ENCODE measurements at regions not wholly inside any gene's neighbourhood (a gene's known extent, or its start where the extent isn't known, plus 50 kb on each side); places are given as distances from the start of the nearest gene placed in this dataset.
"Not testable (repeated sequence)": the region's sequence is repeated elsewhere in the genome, so short reads cannot be mapped to it uniquely, and the experiment has no call there.

DNA sequence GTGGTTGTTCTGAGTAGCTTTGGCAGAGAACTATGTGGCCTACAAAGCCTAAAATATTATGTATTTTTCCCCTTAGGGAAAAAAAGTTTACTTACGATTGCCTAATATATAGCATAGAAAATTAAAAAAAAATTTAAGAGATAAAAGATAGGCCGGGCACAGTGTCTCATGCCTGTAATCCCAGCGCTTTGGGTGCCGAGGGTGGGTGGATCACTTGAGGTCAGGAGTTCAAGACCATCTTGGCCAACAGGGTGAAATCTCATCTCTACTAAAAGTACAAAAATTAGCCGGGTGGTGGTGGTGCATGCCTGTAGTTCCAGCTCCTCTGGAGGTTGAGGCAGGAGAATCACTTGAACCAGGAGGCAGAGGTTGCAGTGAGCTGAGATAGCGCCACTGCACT is 439.2 kb upstream of the KLF6 start:
- ChIA-PET CTCF (no interaction called here), POLR2A (no interaction called here)
- no peak overlapping the region for H3K27ac Mint-ChIP-seq
- DNase-seq: no peak
- Histone ChIP-seq H3K27me3 (replicated peaks in 1 of 2; ENCODE audit: control insufficient read depth in 2 of 2, extremely low read depth in 1 of 2, insufficient read depth in 2 of 2, low read length in 1 of 2) (no peaks in the 10 kb centered on the region), H3K4me3 (ENCODE audit: control insufficient read depth in 1 of 2, extremely low read depth in 1 of 2, low read length in 1 of 2) (no peak overlapping the region), H3K36me3 (ENCODE audit: control insufficient read depth in 2 of 2, extremely low read depth in 1 of 2, insufficient read depth in 1 of 2, low read length in 1 of 2) (no peaks in the 10 kb centered on the region), H3K9me3 (no peaks in the 10 kb centered on the region), H3K27ac (ENCODE audit: low read length) (no peak overlapping the region), H3K4me1 (ENCODE audit: control insufficient read depth in 1 of 2, extremely low read depth in 1 of 2, insufficient read depth in 2 of 2, low read length in 2 of 2) (no peaks in the 10 kb centered on the region)
- H3K27me3 Mint-ChIP-seq: peaks cover 2 to 4% of the 10 kb centered on the region in 2 donors
- peaks cover 0 to 4% (median 0%) of the 10 kb centered on the region in 3 donors for H3K9me3 Mint-ChIP-seq
- peaks cover 0 to 9% (median 4%) of the 10 kb centered on the region in 3 donors for H3K4me1 Mint-ChIP-seq
- WGBS (ENCODE audit: insufficient coverage): no CpG with 5 or more reads among the region's 6 CpGs
- H3K36me3 Mint-ChIP-seq: no peaks in the 10 kb centered on the region
- no peak for ATAC-seq (replicated peaks in 1 of 4)
- H3K4me3 Mint-ChIP-seq: no peak overlapping the region

DNA sequence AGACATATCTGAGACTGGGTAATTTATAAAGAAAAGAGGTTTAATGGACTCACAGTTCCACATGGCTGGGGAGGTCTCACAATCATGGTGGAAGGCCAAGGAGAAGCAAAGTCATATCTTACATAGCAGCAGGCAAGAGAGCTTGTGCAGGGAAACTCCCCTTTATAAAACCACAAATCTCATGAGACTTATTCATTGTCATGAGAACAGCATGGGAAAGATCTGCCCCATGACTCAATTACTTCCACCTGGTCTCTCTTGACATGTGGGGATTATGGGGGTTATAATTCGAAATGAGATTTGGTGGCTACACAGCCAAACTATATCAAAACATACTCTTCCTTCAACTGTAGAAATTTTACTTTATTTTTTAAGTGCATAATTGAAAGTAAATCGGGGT is 436.3 kb upstream of the KLF6 start:
- no CpG with 5 or more reads among the region's 2 CpGs for WGBS (ENCODE audit: insufficient coverage)
- H3K36me3 Mint-ChIP-seq; H3K9me3 Mint-ChIP-seq; H3K27ac Mint-ChIP-seq; H3K27me3 Mint-ChIP-seq; H3K27me3 ChIP-seq (replicated peaks in 1 of 2; ENCODE audit: control insufficient read depth in 2 of 2, extremely low read depth in 1 of 2, insufficient read depth in 2 of 2, low read length in 1 of 2); H3K9me3 ChIP-seq; H3K4me1 ChIP-seq (ENCODE audit: control insufficient read depth in 1 of 2, extremely low read depth in 1 of 2, insufficient read depth in 2 of 2, low read length in 2 of 2); H3K36me3 ChIP-seq (ENCODE audit: control insufficient read depth in 2 of 2, extremely low read depth in 1 of 2, insufficient read depth in 1 of 2, low read length in 1 of 2); H3K27ac ChIP-seq (ENCODE audit: low read length); CTCF ChIA-PET; H3K4me3 Mint-ChIP-seq; H3K4me3 ChIP-seq (ENCODE audit: control insufficient read depth in 1 of 2, extremely low read depth in 1 of 2, low read length in 1 of 2); DNase-seq; H3K4me1 Mint-ChIP-seq; POLR2A ChIA-PET; ATAC-seq (replicated peaks in 1 of 4): not testable (repeated sequence)

DNA sequence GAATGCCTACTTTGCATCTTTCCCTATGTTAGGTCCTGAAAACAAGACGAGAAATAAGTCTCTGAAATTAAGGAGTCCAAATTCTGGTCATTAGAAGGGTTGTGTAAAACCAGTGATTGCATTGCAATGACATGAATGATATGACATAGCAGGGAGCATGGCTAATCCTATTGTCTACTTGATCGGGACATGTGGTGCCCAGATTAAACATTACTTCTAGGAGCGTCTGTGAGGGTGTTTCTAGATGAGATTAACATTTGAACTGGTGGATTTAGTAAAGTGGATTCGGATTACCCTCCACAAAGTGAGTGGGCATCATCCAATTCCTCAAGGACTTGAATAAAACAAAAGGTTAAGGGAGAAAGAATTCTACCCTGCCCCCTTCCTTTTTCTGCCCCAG is 434.9 kb upstream of the KLF6 start:
- H3K4me1 Mint-ChIP-seq: peaks cover 1 to 9% (median 4%) of the 10 kb centered on the region in 3 donors
- ChIA-PET CTCF (interaction anchor here in 1 of 2 donors (0.7 kb wide), 1 partner anchor 115 kb away, joined by 3 read pairs; no protein-coding TSS in a partner anchor), POLR2A (no interaction called here)
- peaks cover 0 to 4% (median 0%) of the 10 kb centered on the region in 3 donors for H3K9me3 Mint-ChIP-seq
- H3K4me3 Mint-ChIP-seq: no peak overlapping the region
- no peaks in the 10 kb centered on the region for H3K36me3 Mint-ChIP-seq
- no peaks in the 10 kb centered on the region for H3K4me1 ChIP-seq (ENCODE audit: control insufficient read depth in 1 of 2, extremely low read depth in 1 of 2, insufficient read depth in 2 of 2, low read length in 2 of 2)
- no peaks in the 10 kb centered on the region for H3K27me3 ChIP-seq (replicated peaks in 1 of 2; ENCODE audit: control insufficient read depth in 2 of 2, extremely low read depth in 1 of 2, insufficient read depth in 2 of 2, low read length in 1 of 2)
- ATAC-seq (replicated peaks in 1 of 4) (no peak), DNase-seq (no peak)
- H3K27me3 Mint-ChIP-seq: peaks cover 3 to 4% of the 10 kb centered on the region in 2 donors
- H3K36me3 ChIP-seq (ENCODE audit: control insufficient read depth in 2 of 2, extremely low read depth in 1 of 2, insufficient read depth in 1 of 2, low read length in 1 of 2): no peaks in the 10 kb centered on the region
- H3K4me3 ChIP-seq (ENCODE audit: control insufficient read depth in 1 of 2, extremely low read depth in 1 of 2, low read length in 1 of 2): no peak overlapping the region
- H3K27ac Mint-ChIP-seq: no peak overlapping the region
- 88% methylated on average over 1 of the region's 4 CpGs for WGBS (ENCODE audit: insufficient coverage)
- no peak overlapping the region for H3K27ac ChIP-seq (ENCODE audit: low read length)
- no peaks in the 10 kb centered on the region for H3K9me3 ChIP-seq

DNA sequence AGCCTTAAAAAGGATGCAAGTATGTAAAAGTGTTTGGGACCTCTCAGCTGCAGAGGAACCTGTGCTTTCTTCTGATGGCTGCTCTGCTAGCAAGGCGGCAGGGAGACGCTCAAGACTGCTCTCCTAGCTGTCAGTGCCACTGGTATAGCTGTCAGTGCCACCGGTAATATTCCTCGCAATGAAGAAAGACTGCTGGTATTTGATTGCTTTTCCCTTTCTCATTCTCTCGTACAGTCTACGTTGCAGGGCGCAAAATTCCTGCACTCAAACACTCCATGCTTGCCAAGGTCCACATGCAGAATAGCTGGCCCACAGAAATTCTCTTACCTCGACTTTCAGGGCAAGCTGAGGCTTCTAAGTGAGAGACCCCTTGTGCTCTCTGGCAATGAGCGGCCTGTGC is 432.6 kb upstream of the KLF6 start:
- POLR2A ChIA-PET: no interaction called here
- Histone ChIP-seq H3K4me3 (ENCODE audit: control insufficient read depth in 1 of 2, extremely low read depth in 1 of 2, low read length in 1 of 2) (no peak overlapping the region), H3K27ac (ENCODE audit: low read length) (no peak overlapping the region), H3K4me1 (ENCODE audit: control insufficient read depth in 1 of 2, extremely low read depth in 1 of 2, insufficient read depth in 2 of 2, low read length in 2 of 2) (no peaks in the 10 kb centered on the region), H3K27me3 (replicated peaks in 1 of 2; ENCODE audit: control insufficient read depth in 2 of 2, extremely low read depth in 1 of 2, insufficient read depth in 2 of 2, low read length in 1 of 2) (no peaks in the 10 kb centered on the region), H3K36me3 (ENCODE audit: control insufficient read depth in 2 of 2, extremely low read depth in 1 of 2, insufficient read depth in 1 of 2, low read length in 1 of 2) (no peaks in the 10 kb centered on the region), H3K9me3 (no peaks in the 10 kb centered on the region)
- no peak for DNase-seq
- CTCF ChIA-PET: interaction anchor here in 1 of 2 donors (0.7 kb wide), 1 partner anchor 158 kb away, joined by 3 read pairs; no protein-coding TSS in a partner anchor
- no peak overlapping the region for H3K27ac Mint-ChIP-seq
- H3K9me3 Mint-ChIP-seq: peaks cover 0 to 4% (median 0%) of the 10 kb centered on the region in 3 donors
- H3K4me3 Mint-ChIP-seq: no peak overlapping the region
- peaks cover 3 to 4% of the 10 kb centered on the region in 2 donors for H3K27me3 Mint-ChIP-seq
- ATAC-seq (replicated peaks in 1 of 4): no peak
- H3K36me3 Mint-ChIP-seq: no peaks in the 10 kb centered on the region
- H3K4me1 Mint-ChIP-seq: peaks cover 1 to 9% (median 4%) of the 10 kb centered on the region in 3 donors
- 95% methylated on average over 5 of the region's 9 CpGs for WGBS (ENCODE audit: insufficient coverage)

DNA sequence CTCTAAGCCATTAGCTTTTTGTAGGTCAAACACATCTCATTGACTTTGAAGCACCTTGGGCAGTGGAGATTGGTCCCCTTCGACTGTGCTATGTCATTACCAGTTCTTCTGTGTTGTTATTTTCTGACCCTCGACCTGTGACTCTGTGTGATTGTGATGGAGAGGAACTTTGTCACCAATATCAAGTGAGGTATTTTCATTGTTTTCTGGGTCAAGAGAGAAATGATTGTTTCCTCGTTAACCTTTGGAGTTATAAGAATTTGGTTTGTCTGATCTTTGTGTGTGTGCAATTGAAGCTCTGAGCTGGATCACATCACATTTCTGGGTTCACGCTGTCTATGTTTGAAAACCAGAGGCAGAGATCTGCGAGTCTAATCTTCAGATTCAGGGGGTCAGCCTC is 432.2 kb upstream of the KLF6 start:
- Histone ChIP-seq H3K27ac (ENCODE audit: low read length) (no peak overlapping the region), H3K9me3 (no peaks in the 10 kb centered on the region), H3K4me3 (ENCODE audit: control insufficient read depth in 1 of 2, extremely low read depth in 1 of 2, low read length in 1 of 2) (no peak overlapping the region), H3K36me3 (ENCODE audit: control insufficient read depth in 2 of 2, extremely low read depth in 1 of 2, insufficient read depth in 1 of 2, low read length in 1 of 2) (no peaks in the 10 kb centered on the region), H3K27me3 (replicated peaks in 1 of 2; ENCODE audit: control insufficient read depth in 2 of 2, extremely low read depth in 1 of 2, insufficient read depth in 2 of 2, low read length in 1 of 2) (no peaks in the 10 kb centered on the region), H3K4me1 (ENCODE audit: control insufficient read depth in 1 of 2, extremely low read depth in 1 of 2, insufficient read depth in 2 of 2, low read length in 2 of 2) (no peaks in the 10 kb centered on the region)
- POLR2A ChIA-PET: interaction anchor here in 1 of 2 donors (0.5 kb wide), 1 partner anchor 442 kb away, joined by 3 read pairs; no protein-coding TSS in a partner anchor
- DNase-seq (no peak), ATAC-seq (replicated peaks in 1 of 4) (no peak)
- Mint-ChIP-seq H3K27me3 (peaks cover 3 to 4% of the 10 kb centered on the region in 2 donors), H3K9me3 (peaks cover 0 to 4% (median 0%) of the 10 kb centered on the region in 3 donors), H3K27ac (no peak overlapping the region), H3K4me1 (peaks cover 1 to 9% (median 4%) of the 10 kb centered on the region in 3 donors), H3K36me3 (no peaks in the 10 kb centered on the region), H3K4me3 (no peak overlapping the region)
- WGBS (ENCODE audit: insufficient coverage): 83% methylated on average over 5 of the region's 5 CpGs
- CTCF ChIA-PET: no interaction called here

DNA sequence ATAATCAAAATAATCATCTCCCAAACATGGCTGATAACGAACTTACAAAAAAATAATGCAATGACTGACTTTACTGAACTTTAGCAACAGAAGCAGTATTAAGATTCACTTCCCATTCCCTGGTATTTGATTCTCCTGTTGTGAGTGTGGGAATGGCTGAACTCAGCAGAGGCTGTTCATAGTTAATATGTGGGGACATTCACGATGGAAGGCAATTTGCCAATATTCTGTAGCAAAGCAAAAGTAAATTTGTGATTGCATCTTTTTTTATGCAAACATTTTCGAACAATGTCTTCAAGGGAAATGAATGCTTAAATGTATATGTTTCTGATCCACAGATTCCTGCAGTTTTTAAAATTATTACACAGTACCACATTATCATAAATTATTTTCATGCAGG is 431.7 kb upstream of the KLF6 start:
- H3K27me3 ChIP-seq (replicated peaks in 1 of 2; ENCODE audit: control insufficient read depth in 2 of 2, extremely low read depth in 1 of 2, insufficient read depth in 2 of 2, low read length in 1 of 2): no peaks in the 10 kb centered on the region
- no peak overlapping the region for H3K27ac Mint-ChIP-seq
- no peaks in the 10 kb centered on the region for H3K9me3 ChIP-seq
- no peaks in the 10 kb centered on the region for H3K36me3 ChIP-seq (ENCODE audit: control insufficient read depth in 2 of 2, extremely low read depth in 1 of 2, insufficient read depth in 1 of 2, low read length in 1 of 2)
- no peaks in the 10 kb centered on the region for H3K4me1 ChIP-seq (ENCODE audit: control insufficient read depth in 1 of 2, extremely low read depth in 1 of 2, insufficient read depth in 2 of 2, low read length in 2 of 2)
- peaks cover 3 to 4% of the 10 kb centered on the region in 2 donors for H3K27me3 Mint-ChIP-seq
- peaks cover 0 to 4% (median 0%) of the 10 kb centered on the region in 3 donors for H3K9me3 Mint-ChIP-seq
- H3K36me3 Mint-ChIP-seq: no peaks in the 10 kb centered on the region
- ATAC-seq (replicated peaks in 1 of 4) (no peak), DNase-seq (no peak)
- H3K27ac ChIP-seq (ENCODE audit: low read length): no peak overlapping the region
- H3K4me1 Mint-ChIP-seq: peaks cover 1 to 9% (median 4%) of the 10 kb centered on the region in 3 donors
- WGBS (ENCODE audit: insufficient coverage): no CpG with 5 or more reads among the region's 3 CpGs
- H3K4me3 Mint-ChIP-seq: no peak overlapping the region
- H3K4me3 ChIP-seq (ENCODE audit: control insufficient read depth in 1 of 2, extremely low read depth in 1 of 2, low read length in 1 of 2): no peak overlapping the region
- POLR2A ChIA-PET: interaction anchor here in 1 of 2 donors (0.5 kb wide), 1 partner anchor 441 kb away, joined by 3 read pairs; no protein-coding TSS in a partner anchor
- CTCF ChIA-PET: no interaction called here
